IPS DF 6.9 (cell line): ENCODE measurements at regions not wholly inside any gene's neighbourhood (a gene's known extent, or its start where the extent isn't known, plus 50 kb on each side); places are given as distances from the start of the nearest gene placed in this dataset.

ENCODE experiments used
- DNase-seq: peaks from one replicate; pipeline ENCODE4 v3.0.0-alpha.2; 2013; ENCODE audit warnings: low read depth, low spot score
- H3K27ac ChIP-seq: one replicate; pipeline ENCODE4 v1.5.1; 2013; ENCODE audit warnings: low read length, control low read depth
- H3K27me3 ChIP-seq: 2 replicates; pipeline ENCODE4 v1.6.1; 2013; ENCODE audit warnings: mild to moderate bottlenecking, low read length; ENCODE audit not compliant: control insufficient read depth, insufficient read depth
- H3K36me3 ChIP-seq: 2 replicates; pipeline ENCODE4 v1.6.1; 2013; ENCODE audit warnings: low read length; ENCODE audit not compliant: control insufficient read depth, insufficient read depth
- H3K4me1 ChIP-seq: 2 replicates; pipeline ENCODE4 v1.6.1; 2013; ENCODE audit warnings: low read length; ENCODE audit not compliant: control insufficient read depth, insufficient read depth
- H3K4me3 ChIP-seq: 2 replicates; pipeline ENCODE4 v1.5.1; 2013; ENCODE audit warnings: mild to moderate bottlenecking, low read length
- H3K9me3 ChIP-seq: 2 replicates; pipeline ENCODE4 v1.6.1; 2013; ENCODE audit warnings: low read length, inconsistent platforms; ENCODE audit not compliant: control insufficient read depth, insufficient read depth
- WGBS: extraction: QIAGEN DNeasy Blood & Tissue Kit; methylation state at CpG from one replicate; pipeline ENCODE4 v1.1.7; 2013; ENCODE audit warnings: mixed read lengths, missing lambda C conversion rate; ENCODE audit not compliant: insufficient read length, insufficient coverage; 5-methylcytosine and 5-hydroxymethylcytosine counted together

- no CpG with 5 or more reads among the region's 2 CpGs for WGBS
- DNase-seq: no peak
- H3K4me1 ChIP-seq: no peaks in the 10 kb centered on the region
Measured at GRCh38 chr1:105700723-105701122, 1355.8 kb upstream of the PRMT6 start.

GRCh38 chr1:105724286-105724685 lies 1332.2 kb upstream of the PRMT6 start:
- no CpG with 5 or more reads among the region's 1 CpG for WGBS
- Histone ChIP-seq H3K27me3 (no peaks in the 10 kb centered on the region), H3K4me1 (no peaks in the 10 kb centered on the region), H3K36me3 (no peaks in the 10 kb centered on the region), H3K9me3 (no peaks in the 10 kb centered on the region), H3K4me3 (no peak overlapping the region), H3K27ac (no peak overlapping the region)
- no peak for DNase-seq

More at GRCh38 chr1:105700723-105701122, 1355.8 kb upstream of the PRMT6 start:
- no peaks in the 10 kb centered on the region for H3K9me3 ChIP-seq
- no peaks in the 10 kb centered on the region for H3K27me3 ChIP-seq
- no peak overlapping the region for H3K27ac ChIP-seq
- H3K36me3 ChIP-seq: no peaks in the 10 kb centered on the region
- H3K4me3 ChIP-seq: no peak overlapping the region

- Histone ChIP-seq H3K9me3 (no peaks in the 10 kb centered on the region), H3K4me1 (no peaks in the 10 kb centered on the region), H3K27me3 (no peaks in the 10 kb centered on the region), H3K4me3 (no peak overlapping the region), H3K36me3 (no peaks in the 10 kb centered on the region), H3K27ac (no peak overlapping the region)
- no peak for DNase-seq
- no CpG with 5 or more reads among the region's 3 CpGs for WGBS
Measured at GRCh38 chr1:105730701-105731100, 1325.8 kb upstream of the PRMT6 start.

- no peaks in the 10 kb centered on the region for H3K9me3 ChIP-seq
- no peak overlapping the region for H3K27ac ChIP-seq
- WGBS: no CpG with 5 or more reads among the region's 3 CpGs
- no peaks in the 10 kb centered on the region for H3K4me1 ChIP-seq
- no peak for DNase-seq
- no peak overlapping the region for H3K4me3 ChIP-seq
- H3K27me3 ChIP-seq: no peaks in the 10 kb centered on the region
- H3K36me3 ChIP-seq: no peaks in the 10 kb centered on the region
Measured at GRCh38 chr1:105736349-105736748, 1320.1 kb upstream of the PRMT6 start.

GRCh38 chr1:105779727-105780126 lies 1276.7 kb upstream of the PRMT6 start:
- Histone ChIP-seq H3K4me3 (no peak overlapping the region), H3K9me3 (no peaks in the 10 kb centered on the region), H3K36me3 (no peaks in the 10 kb centered on the region), H3K27ac (no peak overlapping the region), H3K4me1 (no peaks in the 10 kb centered on the region), H3K27me3 (no peaks in the 10 kb centered on the region)
- DNase-seq: no peak
- WGBS: no CpG with 5 or more reads among the region's 4 CpGs

- H3K27me3 ChIP-seq: no peaks in the 10 kb centered on the region
- H3K27ac ChIP-seq: no peak overlapping the region
- H3K36me3 ChIP-seq: no peaks in the 10 kb centered on the region
- no CpG with 5 or more reads among the region's 2 CpGs for WGBS
- H3K4me3 ChIP-seq: no peak overlapping the region
- no peaks in the 10 kb centered on the region for H3K9me3 ChIP-seq
- H3K4me1 ChIP-seq: no peaks in the 10 kb centered on the region
- DNase-seq: no peak
Measured at GRCh38 chr1:105785021-105785420, 1271.5 kb upstream of the PRMT6 start.

- Histone ChIP-seq H3K27me3 (no peaks in the 10 kb centered on the region), H3K9me3 (no peaks in the 10 kb centered on the region), H3K36me3 (no peaks in the 10 kb centered on the region), H3K4me3 (no peak overlapping the region), H3K4me1 (no peaks in the 10 kb centered on the region), H3K27ac (no peak overlapping the region)
- DNase-seq: peak; percentile 25
- no CpG with 5 or more reads among the region's 1 CpG for WGBS
Measured at GRCh38 chr1:105793536-105794146, 1262.8 kb upstream of the PRMT6 start.

- H3K27me3 ChIP-seq: no peaks in the 10 kb centered on the region
Measured at GRCh38 chr1:105795741-105796140, 1260.7 kb upstream of the PRMT6 start.

GRCh38 chr1:105830571-105831146 lies 1225.8 kb upstream of the PRMT6 start:
- no peak for DNase-seq
- Histone ChIP-seq H3K9me3 (no peaks in the 10 kb centered on the region), H3K27ac (no peak overlapping the region), H3K27me3 (no peaks in the 10 kb centered on the region), H3K36me3 (no peaks in the 10 kb centered on the region), H3K4me1 (no peaks in the 10 kb centered on the region), H3K4me3 (no peak overlapping the region)
- WGBS: no CpG with 5 or more reads among the region's 3 CpGs

More at GRCh38 chr1:105795741-105796140, 1260.7 kb upstream of the PRMT6 start:
- DNase-seq: no peak
- Histone ChIP-seq H3K27ac (no peak overlapping the region), H3K36me3 (no peaks in the 10 kb centered on the region), H3K4me1 (no peaks in the 10 kb centered on the region), H3K9me3 (no peaks in the 10 kb centered on the region), H3K4me3 (no peak overlapping the region)
- no CpG with 5 or more reads among the region's 32 CpGs for WGBS

- no peak overlapping the region for H3K4me3 ChIP-seq
- DNase-seq: no peak
- no peaks in the 10 kb centered on the region for H3K4me1 ChIP-seq
- no peaks in the 10 kb centered on the region for H3K36me3 ChIP-seq
- H3K27me3 ChIP-seq: no peaks in the 10 kb centered on the region
- H3K9me3 ChIP-seq: no peaks in the 10 kb centered on the region
- no peak overlapping the region for H3K27ac ChIP-seq
Measured at GRCh38 chr1:105838071-105838470, 1218.4 kb upstream of the PRMT6 start.

GRCh38 chr1:105865546-105865945 lies 1190.9 kb upstream of the PRMT6 start:
- no peak for DNase-seq
- H3K27me3 ChIP-seq: no peaks in the 10 kb centered on the region
- no peak overlapping the region for H3K27ac ChIP-seq
- H3K4me3 ChIP-seq: no peak overlapping the region
- no peaks in the 10 kb centered on the region for H3K36me3 ChIP-seq
- H3K9me3 ChIP-seq: no peaks in the 10 kb centered on the region
- WGBS: no CpG with 5 or more reads among the region's 2 CpGs
- no peaks in the 10 kb centered on the region for H3K4me1 ChIP-seq
